Stimulated activated naive B cell treated with anti-CD40 and anti-IgM and Interleukin-4, amounts not matched to agents 10 μg/mL and 1 μg/mL and 100 μg/mL, for 72 hours (primary cell): ENCODE measurements at regions not wholly inside any gene's neighbourhood (a gene's known extent, or its start where the extent isn't known, plus 50 kb on each side); places are given as distances from the start of the nearest gene placed in this dataset.

Source experiments
- ATAC-seq, 2 donors: fragments of 150-1000 bp; cut with Tn5 transposase; replicated peaks; 2 replicates each; pipeline ENCODE4 v1.10.0; 2021; ENCODE audit warnings: moderate library complexity in 1 of 2
- DNase-seq: peaks from one replicate; pipeline ENCODE4 v3.0.0; 2021
- H3K27ac Mint-ChIP-seq: one replicate; pipeline ENCODE4 v1.8.0; 2022; ENCODE audit warnings: mild to moderate bottlenecking, mixed read lengths
- H3K27me3 Mint-ChIP-seq, 2 donors: one replicate each; pipeline ENCODE4 v1.8.0; 2022; ENCODE audit warnings: mixed read lengths in 2 of 2
- H3K36me3 Mint-ChIP-seq, 2 donors: one replicate each; pipeline ENCODE4 v1.8.0; 2022; ENCODE audit warnings: mixed read lengths in 2 of 2, mild to moderate bottlenecking in 1 of 2
- H3K4me1 Mint-ChIP-seq, 2 donors: one replicate each; pipeline ENCODE4 v1.8.0; 2022; ENCODE audit warnings: mixed read lengths in 2 of 2, mild to moderate bottlenecking in 1 of 2
- H3K4me3 Mint-ChIP-seq, 2 donors: one replicate each; pipeline ENCODE4 v1.8.0; 2022; ENCODE audit warnings: mild to moderate bottlenecking in 2 of 2, mixed read lengths in 2 of 2, moderate library complexity in 1 of 2
- H3K9me3 Mint-ChIP-seq, 2 donors: one replicate each; pipeline ENCODE4 v1.8.0; 2022; ENCODE audit warnings: mixed read lengths in 2 of 2, mild to moderate bottlenecking in 1 of 2

DNA sequence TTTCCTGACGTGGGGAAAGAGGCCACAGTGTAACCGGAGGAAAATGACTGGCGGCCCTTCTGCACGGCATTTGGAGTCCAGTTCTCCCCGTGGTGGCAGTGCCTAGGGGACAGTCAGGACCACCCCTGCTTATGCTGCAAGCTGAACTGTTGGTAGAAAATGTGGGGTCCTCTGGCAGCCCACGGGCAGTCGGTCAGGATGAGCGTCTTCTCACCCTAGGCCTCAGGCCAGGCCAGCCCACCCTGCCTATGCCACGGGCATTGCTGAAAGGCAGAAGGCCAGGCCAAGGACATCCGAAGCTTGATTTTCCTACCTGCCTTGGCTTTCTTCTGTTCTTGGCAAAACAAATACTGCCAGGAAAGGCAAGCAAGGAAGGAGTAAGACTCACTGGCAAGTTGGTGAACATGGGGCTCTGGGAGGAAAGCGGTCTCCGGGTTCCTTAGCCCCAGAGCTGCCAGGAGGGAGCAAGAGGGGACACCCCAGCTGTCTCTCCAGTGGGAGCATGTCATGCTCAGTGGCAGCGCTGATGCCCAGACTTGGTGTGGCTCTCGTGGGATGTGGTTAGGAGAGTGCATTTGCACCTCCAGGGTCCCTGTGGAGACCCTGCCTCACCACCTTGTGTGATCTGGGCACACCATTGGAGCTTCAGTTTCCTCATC, 311.6 kb downstream of the QKI start:
- Mint-ChIP-seq H3K36me3 (no peaks in the 10 kb centered on the region), H3K27me3 (no peaks in the 10 kb centered on the region), H3K27ac (no peak overlapping the region), H3K9me3 (no peaks in the 10 kb centered on the region), H3K4me3 (no peak overlapping the region), H3K4me1 (peaks cover 20 to 27% of the 10 kb centered on the region in 2 donors)
- ATAC-seq (no peak), DNase-seq (no peak)

DNA sequence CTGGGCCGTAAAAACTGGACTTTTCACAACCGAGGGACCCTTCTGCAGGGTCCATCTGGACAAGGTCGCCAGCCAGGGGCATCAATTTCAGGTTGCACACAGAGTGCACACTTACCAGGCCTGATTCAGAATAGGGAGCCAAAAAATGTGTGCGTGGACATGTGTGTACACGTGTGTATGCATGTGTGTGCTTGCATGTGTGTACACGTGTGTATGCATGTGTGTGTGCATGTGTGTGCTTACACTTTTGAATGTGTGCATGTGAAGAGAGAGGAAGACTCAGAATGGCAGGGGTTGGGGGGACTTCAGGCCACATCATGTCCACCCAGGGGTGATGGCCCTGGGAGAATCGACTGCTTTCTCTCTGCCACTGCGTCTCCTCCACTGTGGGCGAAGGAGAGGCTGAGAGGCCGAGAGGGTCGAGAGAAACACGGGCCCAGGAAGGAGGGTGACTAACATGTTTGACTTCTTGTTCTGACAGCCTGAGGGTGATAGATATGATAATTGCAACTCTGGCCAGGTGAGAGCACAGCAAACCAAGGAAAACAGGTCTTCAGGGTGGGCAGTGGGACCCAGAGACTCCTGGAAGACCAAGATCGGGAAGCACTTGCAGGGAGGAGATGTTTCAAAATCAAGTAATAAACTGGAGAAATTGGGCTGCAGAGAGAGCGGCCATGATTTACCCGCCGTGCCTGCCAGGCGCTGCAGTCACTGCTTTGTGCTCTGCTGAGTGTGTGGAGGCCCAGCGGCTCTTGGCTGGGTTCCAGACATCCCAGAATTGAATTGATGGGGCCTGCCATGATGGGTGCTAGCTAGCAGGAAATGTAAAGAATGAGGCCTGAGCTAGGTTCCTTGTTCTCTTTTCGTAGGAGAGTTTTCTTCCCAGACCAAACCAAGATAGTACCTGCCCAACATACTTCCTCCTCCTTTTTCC, 310.8 kb downstream of the QKI start:
- H3K9me3 Mint-ChIP-seq = no peaks in the 10 kb centered on the region
- no peak overlapping the region for H3K4me3 Mint-ChIP-seq
- no peak overlapping the region for H3K27ac Mint-ChIP-seq
- H3K36me3 Mint-ChIP-seq = no peaks in the 10 kb centered on the region
- DNase-seq (no peak), ATAC-seq (peak in 1 of 2 donors; percentile 21)
- H3K27me3 Mint-ChIP-seq = no peaks in the 10 kb centered on the region
- peaks cover 20 to 27% of the 10 kb centered on the region in 2 donors for H3K4me1 Mint-ChIP-seq

DNA sequence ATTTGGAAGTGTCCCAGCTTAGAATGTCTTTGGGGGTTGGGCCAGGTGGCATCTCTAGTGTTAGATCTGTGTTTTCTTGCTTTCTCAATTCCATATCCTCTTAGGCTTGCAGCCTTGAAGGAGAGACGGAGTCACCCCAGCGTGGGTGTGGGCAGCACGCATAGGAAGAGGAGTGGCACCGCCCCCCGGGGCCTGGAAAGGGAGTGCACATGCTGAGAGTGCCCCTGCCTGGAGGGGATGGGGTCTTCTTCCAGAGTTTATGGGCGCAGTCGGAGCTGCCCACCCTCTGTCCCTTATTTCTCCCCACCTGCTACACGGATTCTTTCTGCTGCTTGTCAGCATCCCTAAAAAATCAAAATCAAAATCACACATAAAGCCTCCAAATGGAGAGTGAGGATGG, 309.7 kb downstream of the QKI start:
- Mint-ChIP-seq H3K4me1 (peaks cover 20 to 28% of the 10 kb centered on the region in 2 donors), H3K9me3 (no peaks in the 10 kb centered on the region), H3K27ac (no peak overlapping the region), H3K36me3 (no peaks in the 10 kb centered on the region), H3K4me3 (no peak overlapping the region), H3K27me3 (no peaks in the 10 kb centered on the region)
- DNase-seq (no peak), ATAC-seq (no peak)

DNA sequence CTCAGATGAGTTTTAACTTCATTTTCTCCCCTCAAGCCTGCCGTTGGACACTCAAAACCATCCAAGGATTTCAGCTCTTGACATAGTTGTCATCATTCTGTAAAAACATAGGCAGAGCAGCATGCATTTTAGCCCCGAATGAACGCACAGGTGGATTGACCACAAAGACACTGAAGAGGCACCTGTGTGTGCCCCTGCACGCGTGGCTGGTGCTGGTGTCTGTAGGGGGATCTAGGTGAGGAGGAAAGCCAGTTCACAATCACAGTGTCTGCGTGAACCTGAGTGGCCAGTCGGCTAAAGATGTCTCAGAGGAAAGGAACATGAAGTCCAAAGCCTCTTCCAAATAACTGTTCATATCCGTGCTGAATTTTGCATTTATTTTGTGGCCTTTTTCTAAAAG, 309.2 kb downstream of the QKI start:
- ATAC-seq (no peak), DNase-seq (no peak)
- H3K4me3 Mint-ChIP-seq = no peak overlapping the region
- no peaks in the 10 kb centered on the region for H3K9me3 Mint-ChIP-seq
- H3K4me1 Mint-ChIP-seq = peaks cover 22 to 32% of the 10 kb centered on the region in 2 donors
- H3K27me3 Mint-ChIP-seq = no peaks in the 10 kb centered on the region
- no peak overlapping the region for H3K27ac Mint-ChIP-seq
- no peaks in the 10 kb centered on the region for H3K36me3 Mint-ChIP-seq

DNA sequence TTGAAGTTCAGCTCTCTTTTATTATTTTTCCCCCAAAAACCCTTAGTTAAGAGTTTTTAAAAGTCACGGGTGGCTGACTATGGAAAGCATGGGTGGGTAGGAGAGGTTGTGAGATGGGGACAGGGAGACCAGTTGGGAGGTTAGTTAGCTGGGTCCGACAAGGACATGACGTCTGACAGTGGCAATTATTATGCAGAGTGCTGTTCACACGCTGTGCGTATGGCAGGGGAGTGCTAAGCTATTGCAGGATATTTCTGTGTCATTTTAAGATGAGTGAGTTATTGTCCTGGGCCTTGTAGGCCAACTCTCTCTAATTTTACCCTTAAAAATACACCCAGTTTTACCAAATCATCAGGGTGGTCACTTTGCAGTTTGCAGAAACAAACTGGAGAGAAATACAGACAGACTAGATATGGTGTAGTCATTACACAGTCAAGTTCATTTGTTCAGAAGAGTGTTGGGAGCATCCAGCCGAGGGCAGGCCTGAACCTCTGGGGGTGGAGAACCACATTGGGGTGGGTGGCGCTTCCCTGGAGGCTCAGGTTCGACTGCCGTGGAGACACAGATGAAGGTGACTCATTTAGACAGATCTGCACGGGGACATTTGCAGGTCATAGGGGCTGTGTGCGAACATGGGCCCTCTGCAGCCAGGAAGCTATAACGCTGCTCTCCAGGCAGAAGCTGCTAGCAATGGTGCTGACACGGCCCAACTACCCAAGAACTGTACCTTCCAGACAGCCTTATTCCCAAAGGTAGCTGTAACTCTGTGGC, 307.6 kb downstream of the QKI start:
- Mint-ChIP-seq H3K4me1 (peaks cover 35 to 49% of the 10 kb centered on the region in 2 donors), H3K36me3 (peaks cover 0 to 3% of the 10 kb centered on the region in 2 donors), H3K9me3 (peaks cover 0 to 2% of the 10 kb centered on the region in 2 donors), H3K27me3 (no peaks in the 10 kb centered on the region), H3K27ac (no peak overlapping the region), H3K4me3 (no peak overlapping the region)
- ATAC-seq (no peak), DNase-seq (no peak)

DNA sequence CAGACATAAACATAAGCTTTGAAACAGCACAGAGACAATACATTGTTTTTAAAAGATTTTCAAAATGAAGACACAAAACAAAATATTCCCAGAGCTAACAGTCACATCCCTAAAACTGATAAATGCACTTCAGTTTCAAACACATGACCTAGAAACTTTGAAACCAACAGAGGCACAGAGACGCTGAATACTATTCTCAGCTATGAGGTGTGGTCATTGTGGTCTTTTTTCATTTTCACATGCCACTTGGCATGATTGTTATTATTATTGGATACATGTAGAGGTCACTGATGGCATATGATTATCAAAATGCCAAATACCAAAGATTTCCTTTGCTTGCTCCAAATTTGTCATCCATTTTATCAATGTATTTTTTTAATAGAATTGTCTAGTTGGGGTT, 306.9 kb downstream of the QKI start:
- DNase-seq (no peak), ATAC-seq (no peak)
- H3K36me3 Mint-ChIP-seq = peaks cover 0 to 5% of the 10 kb centered on the region in 2 donors
- H3K27ac Mint-ChIP-seq = no peak overlapping the region
- H3K9me3 Mint-ChIP-seq = peaks cover 0 to 3% of the 10 kb centered on the region in 2 donors
- no peak overlapping the region for H3K4me3 Mint-ChIP-seq
- peaks cover 41 to 56% of the 10 kb centered on the region in 2 donors for H3K4me1 Mint-ChIP-seq
- H3K27me3 Mint-ChIP-seq = no peaks in the 10 kb centered on the region

DNA sequence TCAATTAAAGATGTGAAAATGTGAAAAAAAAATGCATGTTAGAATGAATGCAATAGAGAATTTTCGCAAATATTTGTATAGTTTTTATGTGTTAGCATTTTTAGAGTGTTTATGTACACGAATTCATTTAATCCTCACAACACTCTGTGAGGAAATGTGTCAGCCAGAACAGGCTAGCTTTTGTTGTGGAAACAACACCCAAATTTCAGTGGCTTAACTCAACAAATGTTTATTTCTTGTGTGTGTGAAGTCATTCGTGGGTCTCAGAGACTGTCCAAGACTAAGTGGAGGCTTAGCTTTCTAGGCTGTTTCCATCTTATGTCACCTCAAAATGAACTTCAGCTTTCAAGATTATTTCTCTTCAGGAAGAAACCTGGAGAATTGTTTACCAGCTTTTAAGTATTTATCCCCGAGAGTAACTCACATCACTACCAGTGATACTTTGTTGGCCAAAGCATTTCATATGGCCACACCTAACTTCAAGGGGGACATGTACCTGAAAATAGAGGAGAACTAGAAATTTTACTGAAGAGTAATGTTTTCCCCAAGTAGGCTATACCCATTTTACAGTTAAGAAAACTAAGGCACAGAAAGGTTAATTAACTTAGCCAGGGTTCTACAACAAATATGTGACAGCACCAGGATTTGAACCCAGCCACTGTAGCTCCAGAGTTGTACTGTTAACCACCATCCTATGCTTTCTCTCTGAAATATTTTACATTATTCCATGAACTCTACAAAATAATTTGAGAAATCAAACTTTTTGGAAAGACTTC, 306.1 kb downstream of the QKI start:
- Mint-ChIP-seq H3K4me1 (peaks cover 39 to 59% of the 10 kb centered on the region in 2 donors), H3K9me3 (peaks cover 0 to 3% of the 10 kb centered on the region in 2 donors), H3K27me3 (no peaks in the 10 kb centered on the region), H3K27ac (no peak overlapping the region), H3K4me3 (no peak overlapping the region), H3K36me3 (peaks cover 0 to 5% of the 10 kb centered on the region in 2 donors)
- DNase-seq (no peak), ATAC-seq (no peak)

DNA sequence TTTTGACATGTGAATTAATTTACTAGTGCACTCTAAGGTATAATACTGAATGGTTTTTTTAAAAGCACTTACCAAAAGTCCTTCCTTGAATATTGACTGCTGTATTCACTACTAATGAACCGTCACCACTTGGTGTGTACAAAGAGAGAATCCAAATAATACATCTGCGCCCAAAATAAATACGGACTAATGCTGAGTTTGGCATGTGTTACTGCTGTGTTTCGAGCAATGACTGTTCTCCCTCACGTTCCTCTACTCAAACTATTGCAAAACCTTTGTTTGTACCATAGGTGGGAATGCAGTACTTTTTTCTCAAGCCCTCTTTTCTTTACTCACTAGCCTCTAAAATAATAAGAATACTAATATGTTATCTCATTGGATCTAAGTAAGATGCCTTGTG, 305.5 kb downstream of the QKI start:
- H3K27me3 Mint-ChIP-seq = no peaks in the 10 kb centered on the region
- ATAC-seq (no peak), DNase-seq (no peak)
- H3K9me3 Mint-ChIP-seq = peaks cover 0 to 3% of the 10 kb centered on the region in 2 donors
- H3K4me1 Mint-ChIP-seq = peaks cover 38 to 57% of the 10 kb centered on the region in 2 donors
- H3K27ac Mint-ChIP-seq = no peak overlapping the region
- H3K36me3 Mint-ChIP-seq = peaks cover 0 to 5% of the 10 kb centered on the region in 2 donors
- no peak overlapping the region for H3K4me3 Mint-ChIP-seq

DNA sequence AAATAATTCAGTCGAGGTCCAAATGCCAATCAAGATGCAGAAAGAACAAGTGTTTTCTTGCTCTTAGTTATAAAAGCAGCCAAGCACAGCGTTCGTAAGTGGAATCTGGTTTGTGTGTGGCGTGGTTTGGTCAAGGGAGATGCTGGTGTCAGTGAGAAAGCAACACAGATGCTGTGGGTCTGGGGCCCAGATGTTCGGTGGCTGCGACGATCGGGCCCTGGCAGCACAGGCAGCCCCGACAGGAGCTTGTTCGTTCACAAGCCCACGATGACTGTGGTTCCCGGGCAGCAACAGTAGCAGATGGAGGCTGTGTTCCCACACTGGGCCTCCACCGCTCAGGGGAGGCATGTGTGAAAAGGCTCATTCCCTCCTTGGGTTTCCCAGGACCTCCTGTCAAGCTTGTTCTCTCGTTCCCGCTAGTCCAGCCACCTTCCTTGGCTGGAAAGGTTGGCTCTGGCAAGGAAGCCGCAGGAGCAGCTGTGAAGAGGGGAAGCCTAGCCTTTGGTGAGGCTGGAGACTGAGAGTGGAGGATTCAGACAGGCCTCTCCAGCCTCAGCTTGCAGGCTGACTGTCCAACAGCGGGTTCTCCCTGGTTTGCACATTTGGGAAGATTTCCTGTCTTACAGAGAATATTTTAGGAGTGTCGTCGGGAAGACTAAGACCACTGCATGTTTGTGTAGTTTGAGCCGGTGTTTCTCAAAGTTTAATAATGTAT, 304.7 kb downstream of the QKI start:
- no peak overlapping the region for H3K4me3 Mint-ChIP-seq
- H3K36me3 Mint-ChIP-seq = peaks cover 0 to 5% of the 10 kb centered on the region in 2 donors
- H3K4me1 Mint-ChIP-seq = peaks cover 36 to 54% of the 10 kb centered on the region in 2 donors
- ATAC-seq (no peak), DNase-seq (no peak)
- peaks cover 0 to 3% of the 10 kb centered on the region in 2 donors for H3K9me3 Mint-ChIP-seq
- no peak overlapping the region for H3K27ac Mint-ChIP-seq
- no peaks in the 10 kb centered on the region for H3K27me3 Mint-ChIP-seq

DNA sequence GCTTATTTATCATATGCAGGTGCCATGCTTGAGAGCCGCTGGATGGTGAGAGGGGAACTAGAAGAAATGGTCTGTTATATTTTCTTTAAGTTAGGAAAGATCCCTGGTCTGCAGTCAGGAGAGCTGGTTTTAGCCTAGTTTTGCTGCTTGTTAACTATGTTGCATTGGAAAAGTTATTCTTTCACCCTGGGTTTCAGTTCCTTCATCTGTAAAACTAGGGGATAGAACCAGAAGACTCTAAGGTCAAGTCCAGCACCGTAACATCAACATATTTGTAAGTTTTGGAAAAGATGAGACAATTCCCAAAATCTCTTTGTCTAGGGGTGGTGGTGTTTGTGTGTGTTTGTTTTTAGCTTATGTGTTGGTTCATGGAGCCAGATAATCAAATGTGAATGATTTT, 304.0 kb downstream of the QKI start:
- DNase-seq (no peak), ATAC-seq (peak; percentile 23 to 45)
- H3K27ac Mint-ChIP-seq = no peak overlapping the region
- no peaks in the 10 kb centered on the region for H3K27me3 Mint-ChIP-seq
- H3K9me3 Mint-ChIP-seq = peaks cover 0 to 3% of the 10 kb centered on the region in 2 donors
- H3K4me3 Mint-ChIP-seq = no peak overlapping the region
- peaks cover 0 to 5% of the 10 kb centered on the region in 2 donors for H3K36me3 Mint-ChIP-seq
- H3K4me1 Mint-ChIP-seq = peaks cover 37 to 55% of the 10 kb centered on the region in 2 donors

DNA sequence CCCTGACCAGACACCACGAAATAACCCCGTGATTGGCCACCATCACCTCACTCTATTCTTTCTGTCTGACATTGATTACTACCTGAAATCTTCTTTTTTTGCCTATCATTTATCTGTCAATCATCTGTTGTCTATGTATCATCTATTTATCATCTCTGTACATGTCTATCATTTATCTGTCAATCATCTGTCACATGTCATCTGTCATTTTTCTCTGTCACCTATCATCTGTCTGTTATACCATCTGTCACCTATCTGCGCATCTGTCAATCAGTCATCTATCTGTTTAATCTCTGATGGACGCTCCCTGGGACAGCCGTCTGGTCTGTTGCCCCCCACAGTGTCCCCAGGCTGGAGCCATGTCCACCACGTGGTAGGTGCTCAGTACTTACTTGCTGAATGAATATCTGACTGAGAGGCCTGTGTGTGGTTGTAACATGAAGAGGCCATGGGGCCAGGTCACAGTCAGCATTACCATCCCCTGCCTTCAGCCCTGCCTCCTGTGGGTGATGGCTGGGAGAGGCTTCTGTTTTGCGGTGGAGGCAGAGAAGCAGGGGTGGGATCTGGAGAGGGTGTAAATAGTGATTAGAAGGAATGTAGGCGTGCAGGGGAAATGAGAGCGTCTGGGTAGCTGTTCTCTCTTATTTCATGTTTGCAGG, 302.7 kb downstream of the QKI start:
- no peak for DNase-seq
- H3K4me1 Mint-ChIP-seq = peaks cover 38 to 60% of the 10 kb centered on the region in 2 donors
- H3K4me3 Mint-ChIP-seq = peak overlapping the region in 1 of 2 donors; percentile 5
- no peak for ATAC-seq
- peaks cover 0 to 3% of the 10 kb centered on the region in 2 donors for H3K9me3 Mint-ChIP-seq
- H3K27ac Mint-ChIP-seq = no peak overlapping the region
- peaks cover 0 to 5% of the 10 kb centered on the region in 2 donors for H3K36me3 Mint-ChIP-seq
- H3K27me3 Mint-ChIP-seq = no peaks in the 10 kb centered on the region

DNA sequence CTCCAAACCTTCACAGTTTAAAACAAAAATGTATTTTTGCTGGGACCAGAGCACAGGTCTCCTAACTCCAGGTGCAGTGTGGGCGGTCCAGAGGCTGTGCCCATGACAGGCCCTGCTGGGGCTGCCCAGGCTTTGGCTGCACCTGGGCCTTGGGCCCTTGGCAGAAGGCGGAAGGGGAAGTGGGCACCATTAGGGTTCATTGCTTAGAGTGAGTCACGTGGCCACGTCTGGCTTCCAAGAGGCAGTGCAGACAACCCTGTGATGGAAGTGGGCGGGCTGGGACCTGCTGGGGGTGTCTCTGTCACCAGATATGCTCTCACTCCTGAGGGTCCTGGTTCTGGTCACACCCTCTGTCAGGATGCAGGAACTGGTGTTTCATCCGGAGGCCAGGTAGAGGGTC, 302.2 kb downstream of the QKI start:
- Mint-ChIP-seq H3K27ac (no peak overlapping the region), H3K36me3 (peaks cover 0 to 5% of the 10 kb centered on the region in 2 donors), H3K27me3 (no peaks in the 10 kb centered on the region), H3K4me1 (peaks cover 42 to 65% of the 10 kb centered on the region in 2 donors), H3K4me3 (no peak overlapping the region), H3K9me3 (peaks cover 0 to 3% of the 10 kb centered on the region in 2 donors)
- DNase-seq = peak; percentile 62
- peak; percentile 71 to 83 for ATAC-seq

DNA sequence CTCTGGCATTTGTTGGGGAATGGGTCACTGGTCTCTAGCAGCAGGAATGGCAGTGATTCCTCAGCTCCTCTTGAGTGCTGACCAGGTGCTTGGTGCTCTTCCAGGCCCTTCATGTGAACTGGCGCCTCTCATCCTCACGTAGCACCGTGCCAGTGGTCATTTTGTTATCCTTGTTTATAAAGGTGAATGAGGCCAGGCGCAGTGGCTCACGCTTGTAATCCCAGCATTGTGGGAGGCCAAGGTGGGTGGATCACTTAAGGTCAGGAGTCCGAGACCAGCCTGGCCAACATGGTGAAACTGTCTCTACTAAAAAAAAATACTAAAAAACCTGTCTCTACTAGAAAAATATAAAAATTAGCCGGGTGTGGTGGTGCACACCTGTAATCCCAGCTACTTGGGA, 301.3 kb downstream of the QKI start:
- H3K27ac Mint-ChIP-seq = no peak overlapping the region
- H3K27me3 Mint-ChIP-seq = no peaks in the 10 kb centered on the region
- no peak for DNase-seq
- ATAC-seq = no peak
- no peak overlapping the region for H3K4me3 Mint-ChIP-seq
- H3K36me3 Mint-ChIP-seq = peaks cover 0 to 5% of the 10 kb centered on the region in 2 donors
- peaks cover 0 to 3% of the 10 kb centered on the region in 2 donors for H3K9me3 Mint-ChIP-seq
- peaks cover 49 to 74% of the 10 kb centered on the region in 2 donors for H3K4me1 Mint-ChIP-seq
